Ectodermal cell (in vitro differentiated cells): ENCODE measurements at regions not wholly inside any gene's neighbourhood (a gene's known extent, or its start where the extent isn't known, plus 50 kb on each side); places are given as distances from the start of the nearest gene placed in this dataset.

Experiments
- H3K27ac ChIP-seq: 2 replicates; pipeline ENCODE4 v1.7.0; 2013; ENCODE audit warnings: mild to moderate bottlenecking, low read depth, low read length; ENCODE audit not compliant: insufficient read depth, poor library complexity, severe bottlenecking
- H3K27me3 ChIP-seq: 2 replicates; pipeline ENCODE4 v1.7.0; 2013; ENCODE audit warnings: mild to moderate bottlenecking, low read length; ENCODE audit not compliant: insufficient read depth, control insufficient read depth, poor library complexity, severe bottlenecking
- H3K36me3 ChIP-seq: one replicate; pipeline ENCODE4 v1.7.0; 2013; ENCODE audit warnings: low read length; ENCODE audit not compliant: control insufficient read depth, insufficient read depth
- H3K4me1 ChIP-seq: one replicate; pipeline ENCODE4 v1.7.0; 2013; ENCODE audit warnings: low read length; ENCODE audit not compliant: control insufficient read depth, insufficient read depth
- H3K4me3 ChIP-seq: 2 replicates; pipeline ENCODE4 v1.7.0; 2013; ENCODE audit warnings: low read depth, low read length, control low read depth; ENCODE audit not compliant: insufficient read depth
- H3K9me3 ChIP-seq: 2 replicates; pipeline ENCODE4 v1.7.0; 2013; ENCODE audit warnings: mild to moderate bottlenecking, low read length, moderate library complexity; ENCODE audit not compliant: control insufficient read depth
- WGBS, 2 experiments: methylation state at CpG; one replicate each; pipeline ENCODE4 v1.1.7; 2013; ENCODE audit warnings: missing lambda C conversion rate in 2 of 2; 5-methylcytosine and 5-hydroxymethylcytosine counted together

DNA sequence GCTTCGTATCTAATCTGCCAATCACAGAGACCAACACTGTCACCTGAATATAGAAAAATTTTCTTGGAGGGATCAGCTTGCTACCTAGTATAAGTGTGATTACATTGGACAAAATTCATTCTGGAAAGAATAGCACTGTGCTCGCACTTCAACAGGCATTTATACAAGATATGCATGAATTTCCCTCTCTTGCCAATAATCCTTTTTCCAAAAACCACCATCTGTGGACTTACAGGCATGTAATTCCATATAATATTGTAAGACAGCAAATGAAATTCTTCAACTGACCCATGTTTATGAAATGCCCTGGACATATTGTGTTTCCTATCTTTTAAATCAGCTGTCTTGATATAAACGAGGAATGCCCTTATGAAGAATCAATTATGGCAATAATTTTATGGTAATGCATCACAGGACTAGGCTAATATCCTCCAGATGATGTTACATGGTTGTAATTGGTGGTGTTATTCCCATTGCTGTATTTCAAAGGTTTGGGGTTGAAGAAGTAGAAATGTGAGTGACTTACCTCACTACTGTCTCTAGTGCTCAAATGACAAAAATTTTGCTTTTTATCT is 861.4 kb upstream of the NECTIN3 start:
- no peak overlapping the region for H3K27ac ChIP-seq
- H3K4me3 ChIP-seq = no peak overlapping the region
- H3K4me1 ChIP-seq = no peaks in the 10 kb centered on the region
- no peaks in the 10 kb centered on the region for H3K27me3 ChIP-seq
- no peaks in the 10 kb centered on the region for H3K36me3 ChIP-seq
- WGBS, 2 experiments = 76 to 100% methylated on average over 1 to 3 of the region's 3 CpGs
- H3K9me3 ChIP-seq = no peaks in the 10 kb centered on the region

- no peak overlapping the region for H3K27ac ChIP-seq
- 100% methylated on average over 1 of the region's 1 CpG; no CpG with 5 or more reads in 1 of the 2 experiments for WGBS, 2 experiments
- no peaks in the 10 kb centered on the region for H3K36me3 ChIP-seq
- no peaks in the 10 kb centered on the region for H3K9me3 ChIP-seq
- no peaks in the 10 kb centered on the region for H3K27me3 ChIP-seq
- no peaks in the 10 kb centered on the region for H3K4me1 ChIP-seq
- H3K4me3 ChIP-seq = no peak overlapping the region
These were observed 845.0 kb upstream of the NECTIN3 start for GRCh38 chr3:110226645-110227044.

GRCh38 chr3:110227991-110228390 is 843.6 kb upstream of the NECTIN3 start:
- Histone ChIP-seq H3K27me3 (no peaks in the 10 kb centered on the region), H3K4me1 (no peaks in the 10 kb centered on the region), H3K9me3 (no peaks in the 10 kb centered on the region), H3K36me3 (no peaks in the 10 kb centered on the region), H3K4me3 (no peak overlapping the region), H3K27ac (no peak overlapping the region)
- WGBS, 2 experiments = 95 to 97% methylated on average over 4 of the region's 4 CpGs

DNA sequence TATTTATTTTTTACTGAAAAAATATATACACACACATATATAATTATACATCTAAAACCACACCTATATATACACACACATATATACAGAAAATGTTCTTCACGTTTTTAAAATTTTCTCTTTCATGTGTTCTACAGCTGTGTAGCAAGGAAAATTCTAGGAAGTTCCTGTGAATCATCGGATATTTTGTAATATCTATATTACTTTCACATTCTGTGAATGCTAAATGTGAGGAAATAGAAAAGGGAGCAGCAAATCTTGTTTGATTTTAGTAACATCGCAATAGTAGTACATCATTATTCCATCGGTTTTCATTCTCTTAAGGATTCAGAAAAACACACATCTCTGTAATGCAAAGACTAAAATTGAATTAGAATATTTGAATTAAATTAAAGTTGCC is 836.8 kb upstream of the NECTIN3 start:
- H3K27ac ChIP-seq = no peak overlapping the region
- WGBS, 2 experiments = 100% methylated on average over 4 of the region's 4 CpGs; no CpG with 5 or more reads in 1 of the 2 experiments
- H3K4me1 ChIP-seq = peaks cover 12% of the 10 kb centered on the region
- no peaks in the 10 kb centered on the region for H3K36me3 ChIP-seq
- no peak overlapping the region for H3K4me3 ChIP-seq
- no peaks in the 10 kb centered on the region for H3K9me3 ChIP-seq
- H3K27me3 ChIP-seq = no peaks in the 10 kb centered on the region

GRCh38 chr3:110236976-110237610 is 834.5 kb upstream of the NECTIN3 start:
- Histone ChIP-seq H3K27ac (no peak overlapping the region), H3K4me1 (peaks cover 12% of the 10 kb centered on the region), H3K27me3 (no peaks in the 10 kb centered on the region), H3K36me3 (no peaks in the 10 kb centered on the region), H3K9me3 (no peaks in the 10 kb centered on the region), H3K4me3 (no peak overlapping the region)
- WGBS, 2 experiments = 63 to 65% methylated on average over 3 of the region's 3 CpGs

DNA sequence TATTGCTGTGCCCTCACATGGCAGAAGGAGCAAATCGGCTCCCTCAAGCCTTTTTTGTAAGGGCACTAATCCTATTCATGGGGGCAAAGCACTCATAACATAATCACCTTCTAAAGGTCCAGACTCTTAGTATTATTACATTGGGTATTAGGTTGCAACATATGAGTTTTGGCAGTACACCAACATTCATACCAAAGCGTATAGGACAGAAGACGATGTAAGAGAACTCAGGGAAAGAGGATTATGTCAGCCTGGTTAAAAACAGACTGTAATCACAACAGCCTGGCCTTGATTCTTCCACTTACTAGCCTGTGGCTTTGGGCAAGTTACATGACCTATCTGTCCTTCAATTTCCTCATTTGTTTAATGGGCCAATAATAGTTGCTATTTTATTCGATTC is 828.5 kb upstream of the NECTIN3 start:
- Histone ChIP-seq H3K9me3 (no peaks in the 10 kb centered on the region), H3K4me3 (no peak overlapping the region), H3K4me1 (no peaks in the 10 kb centered on the region), H3K27ac (no peak overlapping the region), H3K36me3 (no peaks in the 10 kb centered on the region), H3K27me3 (no peaks in the 10 kb centered on the region)
- WGBS, 2 experiments = 93 to 100% methylated on average over 3 of the region's 4 CpGs

- 45% methylated on average over 2 of the region's 2 CpGs; no CpG with 5 or more reads in 1 of the 2 experiments for WGBS, 2 experiments
- no peak overlapping the region for H3K27ac ChIP-seq
- no peaks in the 10 kb centered on the region for H3K27me3 ChIP-seq
- no peaks in the 10 kb centered on the region for H3K36me3 ChIP-seq
- H3K4me3 ChIP-seq = no peak overlapping the region
- no peaks in the 10 kb centered on the region for H3K9me3 ChIP-seq
- H3K4me1 ChIP-seq = no peaks in the 10 kb centered on the region
These were observed 824.7 kb upstream of the NECTIN3 start for GRCh38 chr3:110246796-110247376.

- H3K27me3 ChIP-seq = no peaks in the 10 kb centered on the region
- no peak overlapping the region for H3K27ac ChIP-seq
- no peaks in the 10 kb centered on the region for H3K9me3 ChIP-seq
- no peaks in the 10 kb centered on the region for H3K4me1 ChIP-seq
- WGBS, 2 experiments = no CpG with 5 or more reads among the region's 1 CpG
- H3K36me3 ChIP-seq = no peaks in the 10 kb centered on the region
- H3K4me3 ChIP-seq = no peak overlapping the region
These were observed 823.0 kb upstream of the NECTIN3 start for GRCh38 chr3:110248666-110249065.

DNA sequence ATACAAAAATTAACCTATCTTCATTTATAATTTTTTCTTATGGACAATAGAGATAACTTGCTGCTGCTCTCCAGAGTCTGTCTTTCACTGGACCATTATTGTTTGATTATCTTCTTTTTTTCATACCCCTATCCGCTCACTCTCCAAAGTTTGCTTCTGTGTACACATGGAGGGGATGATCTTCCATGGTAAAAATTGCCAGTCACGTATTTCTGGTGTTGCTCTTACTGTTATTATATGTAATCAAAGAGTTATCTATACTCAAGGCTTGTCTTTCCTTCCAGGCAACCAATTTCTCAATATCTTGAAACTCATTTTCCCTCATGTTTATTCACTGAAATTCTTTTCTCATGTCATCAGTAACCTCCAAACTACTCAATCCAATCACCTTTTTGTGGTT is 817.8 kb upstream of the NECTIN3 start:
- H3K27ac ChIP-seq = no peak overlapping the region
- no peaks in the 10 kb centered on the region for H3K36me3 ChIP-seq
- no peaks in the 10 kb centered on the region for H3K9me3 ChIP-seq
- no peak overlapping the region for H3K4me3 ChIP-seq
- H3K27me3 ChIP-seq = no peaks in the 10 kb centered on the region
- H3K4me1 ChIP-seq = no peaks in the 10 kb centered on the region
- WGBS, 2 experiments = 100% methylated on average over 1 of the region's 2 CpGs; no CpG with 5 or more reads in 1 of the 2 experiments

DNA sequence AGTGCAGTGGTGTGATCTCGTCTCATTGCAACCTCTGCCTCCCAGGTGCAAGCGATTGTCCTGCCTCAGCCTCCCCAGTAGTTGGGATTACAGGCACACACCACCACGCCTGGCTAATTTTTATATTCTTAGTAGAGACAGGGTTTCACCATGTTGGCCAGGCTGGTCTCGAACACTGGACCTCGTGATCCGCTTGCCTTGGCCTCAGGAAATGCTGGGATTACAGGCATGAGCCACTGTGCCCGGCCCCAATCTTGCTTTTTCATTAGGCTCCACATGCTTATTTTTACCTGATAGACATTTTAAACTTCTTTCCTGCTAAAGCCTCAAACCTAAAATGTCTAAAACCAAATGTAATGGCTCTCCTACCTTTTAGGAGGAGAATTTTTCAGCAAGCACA is 817.0 kb upstream of the NECTIN3 start:
- Histone ChIP-seq H3K27ac (no peak overlapping the region), H3K36me3 (no peaks in the 10 kb centered on the region), H3K4me1 (no peaks in the 10 kb centered on the region), H3K9me3 (no peaks in the 10 kb centered on the region), H3K27me3 (no peaks in the 10 kb centered on the region), H3K4me3 (no peak overlapping the region)
- 91 to 92% methylated on average over 7 of the region's 7 CpGs for WGBS, 2 experiments
